NT2/D1 (cell line): ENCODE measurements at regions not wholly inside any gene's neighbourhood (a gene's known extent, or its start where the extent isn't known, plus 50 kb on each side); places are given as distances from the start of the nearest gene placed in this dataset.
"Not testable (repeated sequence)": the region's sequence is repeated elsewhere in the genome, so short reads cannot be mapped to it uniquely, and the experiment has no call there.

Experiments
- SUZ12 ChIP-seq: IDR thresholded peaks from 2 replicates; pipeline ENCODE4 v1.6.1; 2011; ENCODE audit not compliant: insufficient read length, insufficient read depth; ENCODE audit errors: extremely low read depth
- YY1 ChIP-seq: IDR thresholded peaks from 2 replicates; pipeline ENCODE4 v1.6.1; 2011; ENCODE audit not compliant: insufficient read length, insufficient read depth
- ZNF274 ChIP-seq: IDR thresholded peaks from 2 replicates; pipeline ENCODE4 v1.6.1; 2011; ENCODE audit warnings: mild to moderate bottlenecking, low read depth, low read length

- TF ChIP-seq YY1, SUZ12, ZNF274: not testable (repeated sequence)
These were observed 202.4 kb upstream of the PRSS16 start for GRCh38 chr6:27045131-27045530.
